Liver (tissue), 8 donors: ENCODE measurements at regions not wholly inside any gene's neighbourhood (a gene's known extent, or its start where the extent isn't known, plus 50 kb on each side); places are given as distances from the start of the nearest gene placed in this dataset.

Experiments used
- DNase-seq: peaks from one replicate; pipeline ENCODE4 v3.0.0-alpha.2; 2017; ENCODE audit warnings: low spot score
- H3K27ac ChIP-seq, 2 donors: one replicate each; pipeline ENCODE4 v1.7.0; 2013; ENCODE audit warnings: inconsistent platforms in 2 of 2, low read length in 2 of 2, control low read depth in 1 of 2, low read depth in 1 of 2, mild to moderate bottlenecking in 1 of 2
- H3K27me3 ChIP-seq, 4 donors: one replicate each; pipeline versions ENCODE4 v1.6.1 to v1.7.0; 2013; ENCODE audit warnings: low read length in 3 of 4, inconsistent platforms in 1 of 4, mild to moderate bottlenecking in 1 of 4, moderate library complexity in 1 of 4; ENCODE audit not compliant: control insufficient read depth in 4 of 4, insufficient read depth in 4 of 4
- H3K36me3 ChIP-seq, 4 donors: one replicate each; pipeline versions ENCODE4 v1.6.1 to v1.7.0; 2013; ENCODE audit warnings: low read length in 3 of 4, mild to moderate bottlenecking in 3 of 4, low read depth in 1 of 4, moderate library complexity in 1 of 4; ENCODE audit not compliant: control insufficient read depth in 4 of 4, insufficient read depth in 3 of 4
- H3K4me1 ChIP-seq, 4 donors: one replicate each; pipeline versions ENCODE4 v1.6.1 to v1.7.0; 2013; ENCODE audit warnings: low read length in 3 of 4, mild to moderate bottlenecking in 3 of 4, moderate library complexity in 1 of 4; ENCODE audit not compliant: control insufficient read depth in 4 of 4, insufficient read depth in 4 of 4
- H3K4me3 ChIP-seq, 3 donors: one replicate each; pipeline versions ENCODE4 v1.6.1 to v1.7.0; 2013; ENCODE audit warnings: low read length in 3 of 3, control low read depth in 1 of 3, low read depth in 1 of 3, mild to moderate bottlenecking in 1 of 3
- H3K9ac ChIP-seq, 2 donors: one replicate each; pipeline ENCODE4 v1.7.0; 2013; ENCODE audit warnings: low read length in 2 of 2, mild to moderate bottlenecking in 2 of 2, moderate library complexity in 2 of 2, control low read depth in 1 of 2, low read depth in 1 of 2
- H3K9me3 ChIP-seq, 4 donors: one replicate each; pipeline versions ENCODE4 v1.6.1 to v1.7.0; 2013; ENCODE audit warnings: low read length in 3 of 4; ENCODE audit not compliant: control insufficient read depth in 4 of 4
- ATF3 ChIP-seq: IDR thresholded peaks from 2 replicates; pipeline ENCODE4 v1.6.1; 2016; ENCODE audit warnings: antibody characterized with exemption
- CTCF ChIP-seq: fragments of 150-350 bp; IDR thresholded peaks from 2 replicates; pipeline ENCODE4 v1.5.1; 2017; ENCODE audit warnings: improper control_type of control experiment, low read depth, low read length; ENCODE audit not compliant: missing input control
- EGR1 ChIP-seq, 2 donors: IDR thresholded peaks; 2 replicates each; pipeline ENCODE4 v1.6.1; 2016 to 2018; ENCODE audit warnings: antibody characterized with exemption in 2 of 2, low read depth in 2 of 2
- FOXA1 ChIP-seq: IDR thresholded peaks from 2 replicates; pipeline ENCODE4 v1.6.1; 2016; ENCODE audit warnings: antibody characterized with exemption
- FOXA2 ChIP-seq: IDR thresholded peaks from 2 replicates; pipeline ENCODE4 v1.6.1; 2016; ENCODE audit warnings: antibody characterized with exemption
- GABPA ChIP-seq, 2 donors: IDR thresholded peaks in 1 of 2; conservative IDR thresholded peaks in 1 of 2; 2 replicates each; pipeline ENCODE4 v1.6.1; 2016; ENCODE audit warnings: antibody characterized with exemption in 2 of 2, mild to moderate bottlenecking in 1 of 2, moderate library complexity in 1 of 2
- HNF4G ChIP-seq: IDR thresholded peaks from 2 replicates; pipeline ENCODE4 v1.6.1; 2016; ENCODE audit warnings: antibody characterized with exemption
- JUND ChIP-seq, 2 donors: IDR thresholded peaks; 2 replicates each; pipeline ENCODE4 v1.6.1; 2016; ENCODE audit warnings: antibody characterized with exemption in 2 of 2
- MAX ChIP-seq: IDR thresholded peaks from 2 replicates; pipeline ENCODE4 v1.6.1; 2016; ENCODE audit warnings: antibody characterized with exemption
- NR2F2 ChIP-seq: IDR thresholded peaks from 2 replicates; pipeline ENCODE4 v1.6.1; 2016; ENCODE audit warnings: antibody characterized with exemption
- RAD21 ChIP-seq, 2 donors: IDR thresholded peaks; 2 replicates each; pipeline ENCODE4 v1.6.1; 2016; ENCODE audit warnings: antibody characterized with exemption in 2 of 2, mild to moderate bottlenecking in 2 of 2
- REST ChIP-seq: IDR thresholded peaks from 2 replicates; pipeline ENCODE4 v1.6.1; 2016; ENCODE audit warnings: antibody characterized with exemption, mild to moderate bottlenecking
- RXRA ChIP-seq, 2 donors: IDR thresholded peaks; 2 replicates each; pipeline ENCODE4 v1.6.1; 2017 to 2018; ENCODE audit warnings: antibody characterized with exemption in 2 of 2, mild to moderate bottlenecking in 1 of 2
- SP1 ChIP-seq: IDR thresholded peaks from 2 replicates; pipeline ENCODE4 v1.6.1; 2018; ENCODE audit warnings: antibody characterized with exemption, mild to moderate bottlenecking
- TAF1 ChIP-seq: conservative IDR thresholded peaks from 2 replicates; pipeline ENCODE4 v1.6.1; 2016; ENCODE audit warnings: antibody characterized with exemption, mild to moderate bottlenecking
- YY1 ChIP-seq: IDR thresholded peaks from 2 replicates; pipeline ENCODE4 v1.6.1; 2016; ENCODE audit warnings: antibody characterized with exemption, mild to moderate bottlenecking
- ZBTB33 ChIP-seq: IDR thresholded peaks from 2 replicates; pipeline ENCODE4 v1.6.1; 2016; ENCODE audit warnings: antibody characterized with exemption
- WGBS: extraction: QIAGEN DNeasy Blood & Tissue Kit; methylation state at CpG from one replicate; pipeline ENCODE4 v1.1.7; 2013; 5-methylcytosine and 5-hydroxymethylcytosine counted together
- donor health status: healthy.
- donor health status: healthy.
- donor health status: healthy.
- donor health status: healthy.
- donor health status: healthy.

GRCh38 chr5:3100921-3101551 lies 349.6 kb upstream of the IRX2 start:
- TF ChIP-seq CTCF (no peak), JUND (IDR thresholded peaks at IDR 0.05) (no peak), EGR1 (IDR thresholded peaks at IDR 0.05; ENCODE audit: low read depth in 2 of 2) (no peak), GABPA (IDR thresholded peaks at IDR 0.05 in 1 of 2, conservative IDR thresholded peaks at IDR 0.05 in 1 of 2) (no peak), RAD21 (IDR thresholded peaks at IDR 0.05) (no peak), MAX (no peak), HNF4G (no peak), REST (no peak), NR2F2 (no peak), YY1 (no peak), SP1 (no peak)
- H3K9ac ChIP-seq, result no peak overlapping the region
- H3K36me3 ChIP-seq, result no peaks in the 10 kb centered on the region
- peaks cover 0 to 2% (median under 1%) of the 10 kb centered on the region in 4 donors for H3K9me3 ChIP-seq
- H3K27ac ChIP-seq, result no peak overlapping the region
- H3K27me3 ChIP-seq, result peaks cover 0 to 5% (median under 1%) of the 10 kb centered on the region in 4 donors
- no peak for DNase-seq
- no peak overlapping the region for H3K4me3 ChIP-seq
- H3K4me1 ChIP-seq, result no peaks in the 10 kb centered on the region
- 31% methylated on average over 14 of the region's 14 CpGs for WGBS

GRCh38 chr5:3099954-3100353 lies 348.5 kb upstream of the IRX2 start:
- H3K27me3 ChIP-seq, result peaks cover 0 to 2% (median 0%) of the 10 kb centered on the region in 4 donors
- no peak overlapping the region for H3K27ac ChIP-seq
- 73% methylated on average over 6 of the region's 6 CpGs for WGBS
- H3K4me1 ChIP-seq, result no peaks in the 10 kb centered on the region
- TF ChIP-seq FOXA2 (no peak), SP1 (no peak), TAF1 (no peak), RAD21 (IDR thresholded peaks at IDR 0.05) (no peak), RXRA (IDR thresholded peaks at IDR 0.05) (no peak), EGR1 (IDR thresholded peaks at IDR 0.05; ENCODE audit: low read depth in 2 of 2) (no peak), HNF4G (no peak), ZBTB33 (no peak), FOXA1 (no peak), GABPA (IDR thresholded peaks at IDR 0.05 in 1 of 2, conservative IDR thresholded peaks at IDR 0.05 in 1 of 2) (no peak), JUND (IDR thresholded peaks at IDR 0.05) (no peak), ATF3 (no peak), REST (no peak), NR2F2 (no peak)
- no peak for DNase-seq
- H3K9me3 ChIP-seq, result peaks cover 0 to 4% (median 2%) of the 10 kb centered on the region in 4 donors
- no peak overlapping the region for H3K4me3 ChIP-seq
- no peak overlapping the region for H3K9ac ChIP-seq
- H3K36me3 ChIP-seq, result no peaks in the 10 kb centered on the region
